HG02610 (cell line): ENCODE measurements at regions not wholly inside any gene's neighbourhood (a gene's known extent, or its start where the extent isn't known, plus 50 kb on each side); places are given as distances from the start of the nearest gene placed in this dataset.

Experiments used
- ATAC-seq: cut with Tn5 transposase; IDR thresholded peaks from one replicate; pipeline ENCODE4 v1.9.1; 2021; ENCODE audit warnings: mild to moderate bottlenecking, moderate library complexity; ENCODE audit not compliant: unreplicated experiment

GRCh38 chr12:97173688-97174410 is 266.8 kb downstream of the NEDD1 start:
- no peak for ATAC-seq

GRCh38 chr12:97177481-97177880 is 270.4 kb downstream of the NEDD1 start:
- ATAC-seq: no peak

GRCh38 chr12:97181571-97182265 is 274.7 kb downstream of the NEDD1 start:
- ATAC-seq: no peak

- ATAC-seq: no peak
These were observed 275.7 kb downstream of the NEDD1 start for GRCh38 chr12:97182769-97183168.

GRCh38 chr12:97184127-97184773 is 277.2 kb downstream of the NEDD1 start:
- no peak for ATAC-seq

- ATAC-seq: no peak
These were observed 277.0 kb upstream of the RMST start for GRCh38 chr12:97185567-97185966.

- ATAC-seq: no peak
These were observed 268.1 kb upstream of the RMST start for GRCh38 chr12:97194546-97194945.

GRCh38 chr12:97200181-97200580 is 262.4 kb upstream of the RMST start:
- no peak for ATAC-seq

GRCh38 chr12:97203408-97203807 is 259.2 kb upstream of the RMST start:
- ATAC-seq: no peak

GRCh38 chr12:97209997-97210396 is 252.6 kb upstream of the RMST start:
- ATAC-seq: no peak

GRCh38 chr12:97211416-97211930 is 251.1 kb upstream of the RMST start:
- no peak for ATAC-seq

- no peak for ATAC-seq
These were observed 245.8 kb upstream of the RMST start for GRCh38 chr12:97216848-97217247.

- no peak for ATAC-seq
These were observed 240.2 kb upstream of the RMST start for GRCh38 chr12:97222391-97222790.

- peak; percentile 73 for ATAC-seq
These were observed 239.2 kb upstream of the RMST start for GRCh38 chr12:97223419-97223818.

GRCh38 chr12:97229004-97229403 is 233.6 kb upstream of the RMST start:
- ATAC-seq: no peak

- no peak for ATAC-seq
These were observed 227.5 kb upstream of the RMST start for GRCh38 chr12:97235102-97235501.

- no peak for ATAC-seq
These were observed 216.2 kb upstream of the RMST start for GRCh38 chr12:97246368-97246767.

- ATAC-seq: no peak
These were observed 212.1 kb upstream of the RMST start for GRCh38 chr12:97250483-97250882.

GRCh38 chr12:97257726-97258125 is 204.9 kb upstream of the RMST start:
- ATAC-seq: no peak

- no peak for ATAC-seq
These were observed 203.5 kb upstream of the RMST start for GRCh38 chr12:97259098-97259497.

GRCh38 chr12:97260786-97261185 is 201.8 kb upstream of the RMST start:
- no peak for ATAC-seq

- no peak for ATAC-seq
These were observed 195.4 kb upstream of the RMST start for GRCh38 chr12:97267166-97267565.
